ENCODE measurements at regions not wholly inside any gene's neighbourhood (a gene's known extent, or its start where the extent isn't known, plus 50 kb on each side); places are given as distances from the start of the nearest gene placed in this dataset.

- TF ChIP-seq, protein P1, sequence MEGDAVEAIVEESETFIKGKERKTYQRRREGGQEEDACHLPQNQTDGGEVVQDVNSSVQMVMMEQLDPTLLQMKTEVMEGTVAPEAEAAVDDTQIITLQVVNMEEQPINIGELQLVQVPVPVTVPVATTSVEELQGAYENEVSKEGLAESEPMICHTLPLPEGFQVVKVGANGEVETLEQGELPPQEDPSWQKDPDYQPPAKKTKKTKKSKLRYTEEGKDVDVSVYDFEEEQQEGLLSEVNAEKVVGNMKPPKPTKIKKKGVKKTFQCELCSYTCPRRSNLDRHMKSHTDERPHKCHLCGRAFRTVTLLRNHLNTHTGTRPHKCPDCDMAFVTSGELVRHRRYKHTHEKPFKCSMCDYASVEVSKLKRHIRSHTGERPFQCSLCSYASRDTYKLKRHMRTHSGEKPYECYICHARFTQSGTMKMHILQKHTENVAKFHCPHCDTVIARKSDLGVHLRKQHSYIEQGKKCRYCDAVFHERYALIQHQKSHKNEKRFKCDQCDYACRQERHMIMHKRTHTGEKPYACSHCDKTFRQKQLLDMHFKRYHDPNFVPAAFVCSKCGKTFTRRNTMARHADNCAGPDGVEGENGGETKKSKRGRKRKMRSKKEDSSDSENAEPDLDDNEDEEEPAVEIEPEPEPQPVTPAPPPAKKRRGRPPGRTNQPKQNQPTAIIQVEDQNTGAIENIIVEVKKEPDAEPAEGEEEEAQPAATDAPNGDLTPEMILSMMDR (IDR thresholded peaks at IDR 0.05), result no peak
- TF ChIP-seq POLR2AphosphoS5 (IDR thresholded peaks at IDR 0.05) (no peak), POLR2A (IDR thresholded peaks at IDR 0.05) (no peak), EP300 (IDR thresholded peaks at IDR 0.05; ENCODE audit: low read depth) (no peak)
Measured at GRCh38 chrX:13252726-13253125, 67.1 kb downstream of the ATXN3L start.

Data from transverse colon (tissue), 4 donors.